Astrocyte (in vitro differentiated cells and primary cell): ENCODE measurements at regions not wholly inside any gene's neighbourhood (a gene's known extent, or its start where the extent isn't known, plus 50 kb on each side); places are given as distances from the start of the nearest gene placed in this dataset.

Experiments
- DNase-seq: peaks from one replicate; pipeline ENCODE4 v3.0.0-alpha.2; 2010; ENCODE audit warnings: low read depth
- FAIRE-seq: peaks from 2 replicates; lab custom pipeline; 2011; peaks lifted over from hg19 to GRCh38; lab: Jason Lieb, UNC
- H2AFZ ChIP-seq: 2 replicates; pipeline ENCODE4 v1.6.0; 2012; ENCODE audit warnings: low read depth, low read length, inconsistent platforms
- H3K27ac ChIP-seq: 2 replicates; pipeline ENCODE4 v1.5.1; 2011; ENCODE audit warnings: low read depth, low read length, inconsistent platforms
- H3K27me3 ChIP-seq: 2 replicates; pipeline ENCODE4 v1.6.0; 2011; ENCODE audit warnings: low read length, inconsistent platforms; ENCODE audit not compliant: insufficient read depth
- H3K36me3 ChIP-seq: 2 replicates; pipeline ENCODE4 v1.5.1; 2011; ENCODE audit warnings: low read length, inconsistent platforms; ENCODE audit not compliant: insufficient read depth
- H3K4me1 ChIP-seq: 2 replicates; pipeline ENCODE4 v1.5.1; 2011; ENCODE audit warnings: low read length, inconsistent platforms; ENCODE audit not compliant: insufficient read depth
- H3K4me2 ChIP-seq: 2 replicates; pipeline ENCODE4 v1.6.0; 2012; ENCODE audit warnings: low read length, inconsistent platforms
- H3K4me3 ChIP-seq: 2 replicates; pipeline ENCODE4 v1.5.1; 2011; ENCODE audit warnings: low read depth, mild to moderate bottlenecking, low read length, inconsistent platforms; ENCODE audit not compliant: insufficient read depth
- H3K79me2 ChIP-seq: 2 replicates; pipeline ENCODE4 v1.6.0; 2012; ENCODE audit warnings: mild to moderate bottlenecking, low read length, inconsistent platforms; ENCODE audit not compliant: insufficient read depth
- H3K9ac ChIP-seq: 2 replicates; pipeline ENCODE4 v1.6.0; 2012; ENCODE audit warnings: mild to moderate bottlenecking, low read length, inconsistent platforms
- H3K9me3 ChIP-seq: 2 replicates; pipeline ENCODE4 v1.5.1; 2012; ENCODE audit warnings: low read depth, mild to moderate bottlenecking, low read length, inconsistent platforms; ENCODE audit not compliant: insufficient read depth
- H4K20me1 ChIP-seq: 2 replicates; pipeline ENCODE4 v1.6.0; 2012; ENCODE audit warnings: low read length, inconsistent platforms; ENCODE audit not compliant: insufficient read depth
- H3K27ac Mint-ChIP-seq: one replicate; pipeline ENCODE4 v1.8.0; 2021; ENCODE audit warnings: mild to moderate bottlenecking, mixed read lengths; ENCODE audit not compliant: unreplicated experiment
- H3K27me3 Mint-ChIP-seq: one replicate; pipeline ENCODE4 v1.8.0; 2021; ENCODE audit warnings: low read depth, mixed read lengths; ENCODE audit not compliant: unreplicated experiment
- H3K36me3 Mint-ChIP-seq: one replicate; pipeline ENCODE4 v1.8.0; 2021; ENCODE audit warnings: low read depth, mixed read lengths; ENCODE audit not compliant: unreplicated experiment
- H3K4me1 Mint-ChIP-seq: one replicate; pipeline ENCODE4 v1.8.0; 2021; ENCODE audit warnings: low read depth, mixed read lengths; ENCODE audit not compliant: unreplicated experiment
- H3K4me3 Mint-ChIP-seq: one replicate; pipeline ENCODE4 v1.8.0; 2021; ENCODE audit warnings: mild to moderate bottlenecking, moderate library complexity, mixed read lengths; ENCODE audit not compliant: unreplicated experiment
- H3K9me3 Mint-ChIP-seq: one replicate; pipeline ENCODE4 v1.8.0; 2021; ENCODE audit warnings: mild to moderate bottlenecking, mixed read lengths; ENCODE audit not compliant: unreplicated experiment
- CTCF ChIP-seq: IDR thresholded peaks from 2 replicates; pipeline ENCODE4 v1.5.1; 2011; ENCODE audit warnings: low read depth, mild to moderate bottlenecking, inconsistent platforms, low read length, moderate library complexity; ENCODE audit not compliant: insufficient read depth
- EZH2 ChIP-seq: IDR thresholded peaks from 2 replicates; pipeline ENCODE4 v1.6.1; 2012; ENCODE audit warnings: mild to moderate bottlenecking, low read length, inconsistent platforms; ENCODE audit not compliant: insufficient read depth

GRCh38 chr11:15716550-15716949 is 601.8 kb downstream of the INSC start:
- Histone ChIP-seq H3K27me3 (peaks cover 7% of the 10 kb centered on the region), H2AFZ (no peak overlapping the region), H3K79me2 (no peaks in the 10 kb centered on the region), H3K4me2 (no peak overlapping the region), H3K9ac (no peak overlapping the region), H3K9me3 (no peaks in the 10 kb centered on the region), H4K20me1 (no peaks in the 10 kb centered on the region), H3K4me3 (no peak overlapping the region), H3K27ac (no peak overlapping the region), H3K36me3 (no peaks in the 10 kb centered on the region), H3K4me1 (peaks cover 4% of the 10 kb centered on the region)
- Mint-ChIP-seq H3K4me3 (no peak overlapping the region), H3K9me3 (peaks cover 2% of the 10 kb centered on the region), H3K36me3 (no peaks in the 10 kb centered on the region), H3K27me3 (peaks cover 9% of the 10 kb centered on the region), H3K4me1 (peaks cover 8% of the 10 kb centered on the region), H3K27ac (no peak overlapping the region)
- TF ChIP-seq EZH2 (no peak), CTCF (no peak)
- peak; percentile 55 for DNase-seq
- no peak for FAIRE-seq

- H3K27ac ChIP-seq = no peak overlapping the region
- DNase-seq = peak; percentile 10
- no peaks in the 10 kb centered on the region for H3K79me2 ChIP-seq
- H3K27me3 Mint-ChIP-seq = peaks cover 7% of the 10 kb centered on the region
- no peak for TF ChIP-seq CTCF
- TF ChIP-seq EZH2 = no peak
- no peaks in the 10 kb centered on the region for H4K20me1 ChIP-seq
- no peaks in the 10 kb centered on the region for H3K36me3 Mint-ChIP-seq
- no peak overlapping the region for H3K4me2 ChIP-seq
- no peak for FAIRE-seq
- H3K4me1 Mint-ChIP-seq = peaks cover 4% of the 10 kb centered on the region
- no peaks in the 10 kb centered on the region for H3K9me3 ChIP-seq
- H3K27ac Mint-ChIP-seq = no peak overlapping the region
- no peaks in the 10 kb centered on the region for H3K36me3 ChIP-seq
- no peak overlapping the region for H3K4me3 ChIP-seq
- peaks cover 2% of the 10 kb centered on the region for H3K9me3 Mint-ChIP-seq
- no peak overlapping the region for H3K9ac ChIP-seq
- H2AFZ ChIP-seq = no peak overlapping the region
- peaks cover 4% of the 10 kb centered on the region for H3K4me1 ChIP-seq
- no peak overlapping the region for H3K4me3 Mint-ChIP-seq
- peaks cover 7% of the 10 kb centered on the region for H3K27me3 ChIP-seq
Observed at GRCh38 chr11:15720460-15720859, 605.7 kb downstream of the INSC start.

- H3K4me2 ChIP-seq = no peak overlapping the region
- no peak overlapping the region for H3K27ac Mint-ChIP-seq
- no peaks in the 10 kb centered on the region for H3K36me3 ChIP-seq
- H3K4me1 Mint-ChIP-seq = peaks cover 11% of the 10 kb centered on the region
- no peaks in the 10 kb centered on the region for H3K9me3 Mint-ChIP-seq
- H3K27me3 Mint-ChIP-seq = peaks cover 5% of the 10 kb centered on the region
- H3K9me3 ChIP-seq = no peaks in the 10 kb centered on the region
- no peaks in the 10 kb centered on the region for H3K4me1 ChIP-seq
- FAIRE-seq (no peak), DNase-seq (no peak)
- no peak overlapping the region for H3K27ac ChIP-seq
- no peaks in the 10 kb centered on the region for H3K27me3 ChIP-seq
- H3K4me3 ChIP-seq = no peak overlapping the region
- no peak overlapping the region for H2AFZ ChIP-seq
- H3K36me3 Mint-ChIP-seq = no peaks in the 10 kb centered on the region
- no peak overlapping the region for H3K4me3 Mint-ChIP-seq
- H3K79me2 ChIP-seq = no peaks in the 10 kb centered on the region
- TF ChIP-seq EZH2 (no peak), CTCF (no peak)
- H3K9ac ChIP-seq = no peak overlapping the region
- H4K20me1 ChIP-seq = no peaks in the 10 kb centered on the region
Observed at GRCh38 chr11:15723966-15724365, 609.2 kb downstream of the INSC start.
